ENCODE measurements at regions not wholly inside any gene's neighbourhood (a gene's known extent, or its start where the extent isn't known, plus 50 kb on each side); places are given as distances from the start of the nearest gene placed in this dataset.

GRCh38 chr20:60490217-60491050 lies 532.2 kb downstream of the CDH26 start:
- Mint-ChIP-seq H3K4me3 (no peak overlapping the region), H3K36me3 (no peaks in the 10 kb centered on the region), H3K4me1 (no peaks in the 10 kb centered on the region), H3K9me3 (no peaks in the 10 kb centered on the region), H3K27ac (peak overlapping the region in 1 of 10 donors; percentile 6), H3K27me3 (peaks cover 2 to 10% (median 5%) of the 10 kb centered on the region in 5 donors)
- DNase-seq, result no peak
- ATAC-seq, result no peak
- POLR2A ChIA-PET, result no interaction called here

GRCh38 chr20:60491051-60491581 lies 532.9 kb downstream of the CDH26 start:
- DNase-seq, result no peak
- no peak overlapping the region for H3K4me3 Mint-ChIP-seq
- H3K36me3 Mint-ChIP-seq, result no peaks in the 10 kb centered on the region
- no peaks in the 10 kb centered on the region for H3K4me1 Mint-ChIP-seq
- peaks cover 0 to 5% (median 2%) of the 10 kb centered on the region in 5 donors for H3K27me3 Mint-ChIP-seq
- no peaks in the 10 kb centered on the region for H3K9me3 Mint-ChIP-seq
- no peak overlapping the region for H3K27ac Mint-ChIP-seq
- no peak for ATAC-seq
- POLR2A ChIA-PET, result no interaction called here

- DNase-seq (no peak), ATAC-seq (no peak)
- H3K36me3 Mint-ChIP-seq, result no peaks in the 10 kb centered on the region
- peaks cover 0 to 2% (median 0%) of the 10 kb centered on the region in 5 donors for H3K27me3 Mint-ChIP-seq
- POLR2A ChIA-PET, result no interaction called here
- no peak overlapping the region for H3K4me3 Mint-ChIP-seq
- H3K27ac Mint-ChIP-seq, result no peak overlapping the region
- H3K4me1 Mint-ChIP-seq, result no peaks in the 10 kb centered on the region
- no peaks in the 10 kb centered on the region for H3K9me3 Mint-ChIP-seq
Measured at GRCh38 chr20:60494476-60494875, 536.3 kb downstream of the CDH26 start.

- Mint-ChIP-seq H3K36me3 (no peaks in the 10 kb centered on the region), H3K4me3 (no peak overlapping the region), H3K4me1 (no peaks in the 10 kb centered on the region), H3K27me3 (peaks cover 0 to 14% (median 4%) of the 10 kb centered on the region in 5 donors), H3K27ac (no peak overlapping the region), H3K9me3 (no peaks in the 10 kb centered on the region)
- POLR2A ChIA-PET, result no interaction called here
- ATAC-seq, result no peak
- no peak for DNase-seq
Measured at GRCh38 chr20:60497298-60498035, 539.2 kb downstream of the CDH26 start.

- Mint-ChIP-seq H3K4me1 (no peaks in the 10 kb centered on the region), H3K9me3 (no peaks in the 10 kb centered on the region), H3K4me3 (no peak overlapping the region), H3K27ac (no peak overlapping the region), H3K27me3 (peaks cover 0 to 23% (median 9%) of the 10 kb centered on the region in 5 donors), H3K36me3 (no peaks in the 10 kb centered on the region)
- POLR2A ChIA-PET, result no interaction called here
- DNase-seq, result no peak
- no peak for ATAC-seq
Measured at GRCh38 chr20:60500038-60500701, 541.9 kb downstream of the CDH26 start.

- ATAC-seq, result no peak
- H3K4me3 Mint-ChIP-seq, result no peak overlapping the region
- no peak for DNase-seq
- H3K9me3 Mint-ChIP-seq, result no peaks in the 10 kb centered on the region
- H3K36me3 Mint-ChIP-seq, result no peaks in the 10 kb centered on the region
- peaks cover 0 to 23% (median 9%) of the 10 kb centered on the region in 5 donors for H3K27me3 Mint-ChIP-seq
- peak overlapping the region in 1 of 10 donors; percentile 20 for H3K27ac Mint-ChIP-seq
- POLR2A ChIA-PET, result no interaction called here
- no peaks in the 10 kb centered on the region for H3K4me1 Mint-ChIP-seq
Measured at GRCh38 chr20:60501048-60501447, 542.8 kb downstream of the CDH26 start.

GRCh38 chr20:60502881-60503280 lies 544.7 kb downstream of the CDH26 start:
- no peaks in the 10 kb centered on the region for H3K9me3 Mint-ChIP-seq

GRCh38 chr20:60505423-60505822 lies 547.2 kb downstream of the CDH26 start:
- DNase-seq (no peak), ATAC-seq (no peak)
- no peaks in the 10 kb centered on the region for H3K36me3 Mint-ChIP-seq
- peaks cover 0 to 2% (median 0%) of the 10 kb centered on the region in 9 donors for H3K9me3 Mint-ChIP-seq
- H3K27ac Mint-ChIP-seq, result no peak overlapping the region
- H3K4me1 Mint-ChIP-seq, result no peaks in the 10 kb centered on the region
- no peak overlapping the region for H3K4me3 Mint-ChIP-seq
- POLR2A ChIA-PET, result no interaction called here
- H3K27me3 Mint-ChIP-seq, result peaks cover 2 to 46% (median 17%) of the 10 kb centered on the region in 5 donors

More at GRCh38 chr20:60502881-60503280, 544.7 kb downstream of the CDH26 start:
- Mint-ChIP-seq H3K4me3 (no peak overlapping the region), H3K36me3 (no peaks in the 10 kb centered on the region), H3K4me1 (no peaks in the 10 kb centered on the region), H3K27me3 (peaks cover 2 to 35% (median 9%) of the 10 kb centered on the region in 5 donors), H3K27ac (no peak overlapping the region)
- POLR2A ChIA-PET, result no interaction called here
- DNase-seq (no peak), ATAC-seq (no peak)

- no peaks in the 10 kb centered on the region for H3K4me1 Mint-ChIP-seq
- H3K27ac Mint-ChIP-seq, result no peak overlapping the region
- H3K36me3 Mint-ChIP-seq, result no peaks in the 10 kb centered on the region
- POLR2A ChIA-PET, result no interaction called here
- DNase-seq (no peak), ATAC-seq (no peak)
- no peak overlapping the region for H3K4me3 Mint-ChIP-seq
- H3K9me3 Mint-ChIP-seq, result peaks cover 0 to 2% (median 0%) of the 10 kb centered on the region in 9 donors
- peaks cover 2 to 50% (median 14%) of the 10 kb centered on the region in 5 donors for H3K27me3 Mint-ChIP-seq
Measured at GRCh38 chr20:60506061-60506460, 547.8 kb downstream of the CDH26 start.

GRCh38 chr20:60507087-60507694 lies 549.0 kb downstream of the CDH26 start:
- Mint-ChIP-seq H3K4me3 (no peak overlapping the region), H3K27me3 (peaks cover 2 to 58% (median 13%) of the 10 kb centered on the region in 5 donors), H3K4me1 (no peaks in the 10 kb centered on the region), H3K27ac (peak overlapping the region in 1 of 10 donors; percentile 78), H3K36me3 (no peaks in the 10 kb centered on the region), H3K9me3 (peaks cover 0 to 2% (median 0%) of the 10 kb centered on the region in 9 donors)
- ATAC-seq, result no peak
- no peak for DNase-seq
- POLR2A ChIA-PET, result no interaction called here

- Mint-ChIP-seq H3K27me3 (peaks cover 2 to 52% (median 10%) of the 10 kb centered on the region in 5 donors), H3K9me3 (peaks cover 0 to 4% (median 0%) of the 10 kb centered on the region in 9 donors), H3K4me3 (no peak overlapping the region), H3K36me3 (no peaks in the 10 kb centered on the region), H3K4me1 (no peaks in the 10 kb centered on the region), H3K27ac (no peak overlapping the region)
- POLR2A ChIA-PET, result no interaction called here
- ATAC-seq (no peak), DNase-seq (no peak)
Measured at GRCh38 chr20:60509407-60509806, 551.2 kb downstream of the CDH26 start.

GRCh38 chr20:60510356-60510755 lies 552.1 kb downstream of the CDH26 start:
- ATAC-seq (no peak), DNase-seq (no peak)
- H3K27me3 Mint-ChIP-seq, result peaks cover 2 to 52% (median 11%) of the 10 kb centered on the region in 5 donors
- no peaks in the 10 kb centered on the region for H3K4me1 Mint-ChIP-seq
- H3K9me3 Mint-ChIP-seq, result peaks cover 0 to 4% (median 0%) of the 10 kb centered on the region in 9 donors
- POLR2A ChIA-PET, result no interaction called here
- no peak overlapping the region for H3K4me3 Mint-ChIP-seq
- H3K36me3 Mint-ChIP-seq, result no peaks in the 10 kb centered on the region
- H3K27ac Mint-ChIP-seq, result no peak overlapping the region
